ENCODE measurements at regions not wholly inside any gene's neighbourhood (a gene's known extent, or its start where the extent isn't known, plus 50 kb on each side); places are given as distances from the start of the nearest gene placed in this dataset.
"Not testable (repeated sequence)": the region's sequence is repeated elsewhere in the genome, so short reads cannot be mapped to it uniquely, and the experiment has no call there.

GRCh38 chr15:38636597-38636996, 72.0 kb upstream of the RASGRP1 start:
- Histone ChIP-seq H3K9me3 (ENCODE audit: low read length) (no peaks in the 10 kb centered on the region), H3K27ac (ENCODE audit: low read depth, low read length) (no peak overlapping the region), H3K4me1 (ENCODE audit: insufficient read depth, low read length) (peaks cover 20% of the 10 kb centered on the region), H3K4me3 (ENCODE audit: low read length) (no peak overlapping the region), H3K36me3 (ENCODE audit: insufficient read depth, low read length) (no peaks in the 10 kb centered on the region), H3K27me3 (ENCODE audit: insufficient read depth, low read length, poor library complexity, severe bottlenecking) (no peaks in the 10 kb centered on the region)
- no peaks in the 10 kb centered on the region for H3K9me3 Mint-ChIP-seq
- DNase-seq, result no peak
- no peak overlapping the region for H3K27ac Mint-ChIP-seq
- no peak overlapping the region for H3K4me3 Mint-ChIP-seq
- ChIA-PET POLR2A (no interaction called here), CTCF (interaction anchor here (1.4 kb wide), 1 partner anchor 15 kb away, joined by 4 read pairs; no protein-coding TSS in a partner anchor)
- peaks cover 12 to 34% (median 30%) of the 10 kb centered on the region in 3 donors for H3K4me1 Mint-ChIP-seq
- no peaks in the 10 kb centered on the region for H3K36me3 Mint-ChIP-seq
- no peaks in the 10 kb centered on the region for H3K27me3 Mint-ChIP-seq

DNA sequence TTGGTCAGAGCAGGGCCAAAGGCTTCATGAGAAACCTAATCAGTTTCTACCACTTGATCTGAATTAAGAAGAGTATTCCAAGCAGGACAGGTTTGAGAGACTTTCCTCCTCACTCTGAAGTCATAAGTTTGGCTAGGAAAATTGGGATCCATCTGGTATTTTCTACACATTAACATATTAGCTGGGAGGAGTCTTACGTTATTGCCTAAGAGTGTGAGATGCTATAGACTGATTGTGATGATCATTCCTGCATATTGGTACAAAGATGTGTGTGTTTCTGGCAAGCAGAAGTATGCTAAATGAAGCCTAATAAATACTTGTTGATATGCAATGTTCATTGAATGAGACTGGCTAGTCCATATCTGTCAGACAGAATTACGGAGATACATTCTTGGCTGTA, 73.5 kb upstream of the RASGRP1 start:
- no peaks in the 10 kb centered on the region for H3K27me3 ChIP-seq (ENCODE audit: insufficient read depth, low read length, poor library complexity, severe bottlenecking)
- no peak overlapping the region for H3K27ac ChIP-seq (ENCODE audit: low read depth, low read length)
- Mint-ChIP-seq H3K36me3 (no peaks in the 10 kb centered on the region), H3K9me3 (no peaks in the 10 kb centered on the region), H3K4me3 (no peak overlapping the region), H3K27ac (no peak overlapping the region), H3K4me1 (peaks cover 19 to 43% (median 39%) of the 10 kb centered on the region in 3 donors), H3K27me3 (no peaks in the 10 kb centered on the region)
- no peaks in the 10 kb centered on the region for H3K36me3 ChIP-seq (ENCODE audit: insufficient read depth, low read length)
- no peaks in the 10 kb centered on the region for H3K9me3 ChIP-seq (ENCODE audit: low read length)
- DNase-seq, result no peak
- POLR2A ChIA-PET, result no interaction called here
- H3K4me1 ChIP-seq (ENCODE audit: insufficient read depth, low read length), result peaks cover 25% of the 10 kb centered on the region
- H3K4me3 ChIP-seq (ENCODE audit: low read length), result no peak overlapping the region
- CTCF ChIA-PET, result no interaction called here

DNA sequence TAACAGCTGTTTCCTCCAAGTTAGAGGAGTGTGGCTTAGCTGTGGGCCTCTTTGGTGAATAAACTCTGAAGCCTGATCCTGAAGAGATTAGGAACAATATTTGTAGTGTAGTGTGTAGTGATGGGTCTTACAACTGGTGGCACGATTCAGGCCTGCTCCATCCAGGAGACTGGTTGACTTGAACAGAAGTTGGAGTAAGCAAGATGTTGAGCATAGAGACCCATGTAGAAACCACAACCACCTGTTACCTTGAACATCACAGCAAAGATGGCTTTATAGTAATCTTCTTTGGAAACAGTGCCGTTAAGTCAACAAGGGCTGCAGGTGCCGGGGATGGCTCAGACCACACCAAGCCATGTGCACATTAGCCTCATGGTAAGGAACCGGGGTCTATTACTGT, 74.2 kb upstream of the RASGRP1 start:
- Histone ChIP-seq H3K4me1 (ENCODE audit: insufficient read depth, low read length) (peaks cover 32% of the 10 kb centered on the region), H3K27me3 (ENCODE audit: insufficient read depth, low read length, poor library complexity, severe bottlenecking) (no peaks in the 10 kb centered on the region), H3K9me3 (ENCODE audit: low read length) (no peaks in the 10 kb centered on the region), H3K36me3 (ENCODE audit: insufficient read depth, low read length) (no peaks in the 10 kb centered on the region), H3K4me3 (ENCODE audit: low read length) (no peak overlapping the region), H3K27ac (ENCODE audit: low read depth, low read length) (no peak overlapping the region)
- H3K4me3 Mint-ChIP-seq, result no peak overlapping the region
- no peaks in the 10 kb centered on the region for H3K27me3 Mint-ChIP-seq
- no peaks in the 10 kb centered on the region for H3K36me3 Mint-ChIP-seq
- peak overlapping the region in 1 of 8 donors; percentile 50 for H3K27ac Mint-ChIP-seq
- DNase-seq, result no peak
- ChIA-PET POLR2A (no interaction called here), CTCF (no interaction called here)
- no peaks in the 10 kb centered on the region for H3K9me3 Mint-ChIP-seq
- H3K4me1 Mint-ChIP-seq, result peaks cover 24 to 50% (median 46%) of the 10 kb centered on the region in 3 donors

- no peak overlapping the region for H3K4me3 ChIP-seq (ENCODE audit: low read length)
- no peak overlapping the region for H3K27ac ChIP-seq (ENCODE audit: low read depth, low read length)
- peak overlapping the region in 3 of 8 donors; percentile 19 to 71 (median 62) for H3K27ac Mint-ChIP-seq
- no peaks in the 10 kb centered on the region for H3K27me3 Mint-ChIP-seq
- no peak overlapping the region for H3K4me3 Mint-ChIP-seq
- no peaks in the 10 kb centered on the region for H3K9me3 Mint-ChIP-seq
- no peak for DNase-seq
- no peaks in the 10 kb centered on the region for H3K36me3 Mint-ChIP-seq
- CTCF ChIA-PET, result interaction anchor here (0.9 to 1.9 kb wide), 5 partner anchors 33 to 79 kb away, joined by 3 to 13 read pairs (median 3); partner anchors contain the start of gene RASGRP1
- H3K9me3 ChIP-seq (ENCODE audit: low read length), result no peaks in the 10 kb centered on the region
- H3K36me3 ChIP-seq (ENCODE audit: insufficient read depth, low read length), result no peaks in the 10 kb centered on the region
- H3K4me1 Mint-ChIP-seq, result peaks cover 41 to 66% (median 65%) of the 10 kb centered on the region in 3 donors
- H3K27me3 ChIP-seq (ENCODE audit: insufficient read depth, low read length, poor library complexity, severe bottlenecking), result no peaks in the 10 kb centered on the region
- H3K4me1 ChIP-seq (ENCODE audit: insufficient read depth, low read length), result peaks cover 52% of the 10 kb centered on the region
- POLR2A ChIA-PET, result no interaction called here
Observed at GRCh38 chr15:38642689-38643270, 78.2 kb upstream of the RASGRP1 start.

GRCh38 chr15:38644353-38644752, 79.7 kb upstream of the RASGRP1 start:
- H3K36me3 ChIP-seq (ENCODE audit: insufficient read depth, low read length); CTCF ChIA-PET; H3K36me3 Mint-ChIP-seq; DNase-seq; H3K4me3 Mint-ChIP-seq; H3K27me3 ChIP-seq (ENCODE audit: insufficient read depth, low read length, poor library complexity, severe bottlenecking); H3K9me3 Mint-ChIP-seq; H3K9me3 ChIP-seq (ENCODE audit: low read length); POLR2A ChIA-PET; H3K27ac ChIP-seq (ENCODE audit: low read depth, low read length); H3K27ac Mint-ChIP-seq; H3K4me3 ChIP-seq (ENCODE audit: low read length); H3K27me3 Mint-ChIP-seq: not testable (repeated sequence)
- H3K4me1 Mint-ChIP-seq, result peaks cover 46 to 66% (median 65%) of the 10 kb centered on the region in 3 donors
- H3K4me1 ChIP-seq (ENCODE audit: insufficient read depth, low read length), result peaks cover 57% of the 10 kb centered on the region

- H3K36me3 ChIP-seq (ENCODE audit: insufficient read depth, low read length), result no peaks in the 10 kb centered on the region
- no peaks in the 10 kb centered on the region for H3K27me3 ChIP-seq (ENCODE audit: insufficient read depth, low read length, poor library complexity, severe bottlenecking)
- no peak overlapping the region for H3K27ac ChIP-seq (ENCODE audit: low read depth, low read length)
- H3K9me3 ChIP-seq (ENCODE audit: low read length), result no peaks in the 10 kb centered on the region
- Mint-ChIP-seq H3K27ac (peak overlapping the region in 7 of 8 donors; percentile 37 to 75 (median 53)), H3K4me3 (peak overlapping the region in 2 of 7 donors; percentile 18 to 41), H3K9me3 (no peaks in the 10 kb centered on the region), H3K4me1 (peaks cover 68 to 83% (median 80%) of the 10 kb centered on the region in 3 donors), H3K36me3 (no peaks in the 10 kb centered on the region), H3K27me3 (no peaks in the 10 kb centered on the region)
- H3K4me1 ChIP-seq (ENCODE audit: insufficient read depth, low read length), result peaks cover 78% of the 10 kb centered on the region
- POLR2A ChIA-PET, result interaction anchor here (0.9 kb wide), 1 partner anchor 21 kb away, joined by 3 read pairs; no protein-coding TSS in a partner anchor
- DNase-seq, result no peak
- CTCF ChIA-PET, result interaction anchor here (8.8 kb wide), 1 partner anchor 82 kb away, joined by 137 read pairs; the partner anchor contains the start of gene RASGRP1
- no peak overlapping the region for H3K4me3 ChIP-seq (ENCODE audit: low read length)
Observed at GRCh38 chr15:38646716-38647115, 82.1 kb upstream of the RASGRP1 start.

- Histone ChIP-seq H3K9me3 (ENCODE audit: low read length) (no peaks in the 10 kb centered on the region), H3K4me1 (ENCODE audit: insufficient read depth, low read length) (peaks cover 80% of the 10 kb centered on the region), H3K27ac (ENCODE audit: low read depth, low read length) (no peak overlapping the region), H3K36me3 (ENCODE audit: insufficient read depth, low read length) (no peaks in the 10 kb centered on the region), H3K27me3 (ENCODE audit: insufficient read depth, low read length, poor library complexity, severe bottlenecking) (no peaks in the 10 kb centered on the region), H3K4me3 (ENCODE audit: low read length) (no peak overlapping the region)
- Mint-ChIP-seq H3K4me3 (peak overlapping the region in 1 of 7 donors; percentile 12), H3K27ac (peak overlapping the region; percentile 50 to 87 (median 74)), H3K9me3 (no peaks in the 10 kb centered on the region), H3K4me1 (peaks cover 74 to 86% (median 84%) of the 10 kb centered on the region in 3 donors), H3K27me3 (no peaks in the 10 kb centered on the region), H3K36me3 (no peaks in the 10 kb centered on the region)
- POLR2A ChIA-PET, result interaction anchor here (0.9 to 2.0 kb wide), 3 partner anchors 22 to 84 kb away, joined by 3 to 8 read pairs (median 3); partner anchors contain the start of gene RASGRP1
- CTCF ChIA-PET, result interaction anchor here (7.4 to 8.8 kb wide), 2 partner anchors 36 to 83 kb away, joined by 91 to 137 read pairs; partner anchors contain the start of gene RASGRP1
- no peak for DNase-seq
Observed at GRCh38 chr15:38647683-38648082, 83.1 kb upstream of the RASGRP1 start.

- no peak overlapping the region for H3K27ac ChIP-seq (ENCODE audit: low read depth, low read length)
- Mint-ChIP-seq H3K36me3 (no peaks in the 10 kb centered on the region), H3K27me3 (peaks cover 0 to 1% of the 10 kb centered on the region in 2 donors), H3K27ac (peak overlapping the region; percentile 57 to 97 (median 82)), H3K4me1 (peaks cover 75 to 86% (median 84%) of the 10 kb centered on the region in 3 donors), H3K4me3 (no peak overlapping the region), H3K9me3 (no peaks in the 10 kb centered on the region)
- H3K9me3 ChIP-seq (ENCODE audit: low read length), result no peaks in the 10 kb centered on the region
- POLR2A ChIA-PET, result interaction anchor here (1.5 to 2.0 kb wide), 2 partner anchors 36 to 84 kb away, joined by 3 to 8 read pairs; partner anchors contain the start of gene RASGRP1
- CTCF ChIA-PET, result interaction anchor here (0.7 to 8.8 kb wide), 7 partner anchors 24 to 84 kb away, joined by 3 to 137 read pairs (median 91); partner anchors contain the start of gene RASGRP1
- peaks cover 78% of the 10 kb centered on the region for H3K4me1 ChIP-seq (ENCODE audit: insufficient read depth, low read length)
- no peak for DNase-seq
- no peaks in the 10 kb centered on the region for H3K36me3 ChIP-seq (ENCODE audit: insufficient read depth, low read length)
- no peaks in the 10 kb centered on the region for H3K27me3 ChIP-seq (ENCODE audit: insufficient read depth, low read length, poor library complexity, severe bottlenecking)
- peak overlapping the region; percentile 9 for H3K4me3 ChIP-seq (ENCODE audit: low read length)
Observed at GRCh38 chr15:38648121-38648843, 83.7 kb upstream of the RASGRP1 start.
